Left kidney (tissue), 1 donor: ENCODE measurements at regions not wholly inside any gene's neighbourhood (a gene's known extent, or its start where the extent isn't known, plus 50 kb on each side); places are given as distances from the start of the nearest gene placed in this dataset.

ENCODE experiments used
- DNase-seq: peaks from one replicate; pipeline ENCODE4 v3.0.0-alpha.2; 2013

DNA sequence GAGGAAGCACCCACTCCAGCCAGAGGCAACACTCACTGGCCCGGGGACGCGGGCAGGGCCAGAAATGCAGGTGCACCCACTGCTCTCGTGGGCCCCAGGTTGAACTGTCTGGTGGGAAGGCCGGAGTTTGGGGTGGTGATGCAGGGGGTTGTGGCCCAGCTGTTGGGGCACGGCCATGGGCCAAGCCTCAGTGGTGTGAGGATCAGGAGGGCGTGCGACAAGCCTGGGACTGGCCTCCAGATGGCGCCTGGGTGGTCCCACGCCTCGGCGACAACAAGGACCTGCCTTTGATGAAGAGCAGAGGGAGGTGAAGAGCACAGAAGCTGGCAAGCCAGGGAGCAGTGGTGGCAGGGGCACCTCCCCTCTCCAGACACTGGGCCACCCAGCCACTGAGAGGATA is 240.8 kb downstream of the BRD1 start:
- no peak for DNase-seq

DNA sequence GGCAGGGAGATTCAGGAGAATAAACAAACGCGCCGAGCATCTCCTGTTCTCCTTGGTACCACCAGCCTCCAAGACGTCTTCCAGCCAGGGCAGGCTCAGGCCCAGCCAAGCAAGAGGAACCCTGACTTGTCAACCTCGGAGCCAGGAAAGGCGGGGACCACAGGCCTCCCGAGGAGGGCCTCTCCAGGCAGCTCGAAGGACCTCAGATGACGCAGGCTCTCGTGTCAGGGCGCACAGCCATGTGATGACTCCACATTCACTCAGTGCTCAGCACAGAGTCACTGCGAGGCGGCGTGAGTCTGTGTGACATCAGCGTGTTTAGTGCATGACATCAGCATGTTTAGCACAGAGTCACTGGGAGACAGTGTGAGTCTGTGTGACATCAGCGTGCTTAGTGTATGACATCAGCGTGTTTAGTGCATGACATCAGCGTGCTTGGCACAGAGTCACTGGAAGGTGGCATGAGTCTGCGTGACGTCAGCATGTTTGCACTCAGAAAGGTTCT is 241.4 kb downstream of the BRD1 start:
- DNase-seq, result no peak

DNA sequence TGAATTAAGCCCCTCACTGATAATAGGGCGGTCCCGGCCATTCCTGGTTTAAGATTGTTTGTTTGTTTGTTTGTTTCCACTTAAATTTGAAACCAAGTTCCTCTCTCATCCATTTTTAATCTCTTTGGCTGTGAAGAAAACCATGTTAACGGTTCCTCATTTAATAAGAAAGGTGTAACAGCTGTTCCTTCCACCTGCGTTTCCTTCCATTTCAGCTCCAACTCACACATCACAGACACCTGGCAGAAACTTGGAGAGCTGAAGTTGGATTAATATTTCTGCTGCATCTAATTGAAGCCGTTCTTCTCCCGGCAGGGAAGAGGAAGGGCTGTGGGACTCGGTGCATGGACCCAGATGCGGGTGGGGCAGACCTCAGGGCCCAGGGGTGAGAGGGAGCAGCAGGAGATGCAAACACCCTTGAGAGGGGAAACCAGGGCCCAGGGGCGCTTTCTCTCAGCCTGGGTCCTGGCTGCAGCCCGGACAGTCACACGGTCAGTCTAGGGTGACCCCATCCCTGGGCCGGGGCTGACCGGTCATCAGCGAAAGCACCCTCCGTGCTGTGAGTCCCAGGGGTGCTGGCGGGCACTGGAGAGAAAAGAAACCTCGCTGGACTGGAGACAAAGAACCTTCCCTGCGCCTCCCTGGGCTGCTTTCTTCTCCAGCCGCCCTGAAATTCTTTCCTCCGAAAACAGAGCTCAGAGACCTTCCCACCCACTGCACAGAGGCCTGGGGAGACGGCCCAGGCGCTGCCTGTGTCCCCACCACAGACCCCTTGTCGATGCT is 242.0 kb downstream of the BRD1 start:
- no peak for DNase-seq

- no peak for DNase-seq
Measured at GRCh38 chr22:49583886-49584505, 243.7 kb downstream of the BRD1 start.

- DNase-seq, result no peak
Measured at GRCh38 chr22:49583341-49583740, 244.3 kb downstream of the BRD1 start.

GRCh38 chr22:49582678-49583077 is 245.0 kb downstream of the BRD1 start:
- no peak for DNase-seq

GRCh38 chr22:49582181-49582580 is 245.5 kb downstream of the BRD1 start:
- no peak for DNase-seq

- no peak for DNase-seq
Measured at GRCh38 chr22:49580024-49580423, 247.6 kb downstream of the BRD1 start.

DNA sequence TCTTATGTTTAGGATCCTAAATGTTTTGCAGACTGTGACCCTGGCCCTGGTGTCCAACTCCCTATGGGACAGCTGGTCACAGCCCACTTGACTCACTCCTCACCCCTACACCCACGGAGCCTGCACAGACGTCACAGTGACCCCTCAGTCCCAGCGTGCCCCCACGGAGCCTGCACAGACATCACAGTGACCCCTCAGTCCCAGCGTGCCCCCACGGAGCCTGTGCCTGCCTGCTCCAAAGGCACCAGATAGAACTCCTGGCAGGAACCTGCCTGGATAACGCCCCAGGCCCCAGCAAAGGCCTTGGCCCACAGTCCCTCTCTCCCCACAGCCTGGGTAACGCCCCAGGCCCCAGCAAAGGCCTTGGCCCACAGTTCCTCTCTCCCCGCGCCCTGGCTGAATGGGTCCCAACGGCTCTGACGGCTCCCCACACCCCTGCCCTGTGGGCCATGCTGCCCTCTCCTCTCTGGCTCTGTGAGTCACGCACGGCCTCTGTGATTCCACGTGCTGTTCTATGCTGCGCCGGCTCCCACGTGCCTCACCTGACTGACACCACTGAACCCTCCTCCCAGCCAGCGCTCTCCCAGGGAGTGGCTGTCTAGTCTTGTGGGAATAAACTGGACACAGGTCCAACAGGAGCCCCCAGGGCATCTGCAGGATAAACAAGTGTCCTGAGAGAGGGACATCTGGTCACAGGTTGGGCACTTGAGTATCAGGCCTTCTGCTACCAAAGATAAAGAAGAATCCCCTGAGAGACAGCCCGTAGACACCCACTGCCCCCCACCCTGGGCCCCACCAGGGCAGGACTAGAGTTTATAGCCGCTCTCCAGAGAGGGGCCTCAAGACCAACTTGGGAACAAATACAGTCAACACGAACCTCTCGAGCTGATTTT is 250.3 kb downstream of the BRD1 start:
- no peak for DNase-seq

DNA sequence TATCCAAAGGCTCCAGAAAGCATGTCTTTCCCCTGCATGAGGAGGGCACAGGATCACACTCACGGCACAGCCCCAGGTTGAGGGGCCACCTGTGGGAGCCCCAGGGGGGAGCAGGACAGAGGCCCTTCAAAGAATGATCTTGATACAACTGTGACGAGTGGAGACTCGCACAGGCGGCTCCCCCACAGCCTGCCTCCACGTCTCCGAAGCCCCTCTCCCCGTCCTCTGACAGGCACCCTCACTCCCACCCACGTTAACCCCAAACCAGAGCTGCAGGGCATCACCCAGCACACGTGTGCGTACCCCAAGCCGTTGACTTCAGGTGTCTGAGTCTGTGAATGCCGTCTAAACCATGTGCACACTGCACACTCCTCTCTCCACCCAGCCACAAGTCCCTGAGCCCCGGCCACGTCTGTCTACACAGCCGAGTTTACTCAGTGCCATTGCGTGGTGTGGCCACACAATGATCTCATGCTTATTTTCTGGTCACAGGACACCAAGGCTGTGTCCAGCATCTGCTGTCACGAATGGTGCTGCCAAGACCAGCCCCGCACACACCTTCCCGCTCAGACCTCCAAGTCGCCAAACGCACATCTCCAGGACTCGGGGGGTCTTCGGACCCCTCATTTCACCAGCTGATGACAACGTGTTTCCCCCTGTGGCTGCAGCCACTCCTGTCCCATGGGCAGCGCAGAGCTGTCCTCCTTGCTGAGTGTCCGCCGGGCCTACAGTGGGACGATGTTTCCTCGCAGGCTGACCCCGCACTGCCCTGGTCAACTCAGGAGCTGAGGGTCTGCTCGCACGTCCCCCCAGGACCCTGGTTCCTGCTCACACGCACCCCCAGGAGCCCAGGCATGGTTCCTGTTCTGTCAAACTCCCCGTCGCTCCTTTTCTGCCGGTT is 251.2 kb downstream of the BRD1 start:
- no peak for DNase-seq

DNA sequence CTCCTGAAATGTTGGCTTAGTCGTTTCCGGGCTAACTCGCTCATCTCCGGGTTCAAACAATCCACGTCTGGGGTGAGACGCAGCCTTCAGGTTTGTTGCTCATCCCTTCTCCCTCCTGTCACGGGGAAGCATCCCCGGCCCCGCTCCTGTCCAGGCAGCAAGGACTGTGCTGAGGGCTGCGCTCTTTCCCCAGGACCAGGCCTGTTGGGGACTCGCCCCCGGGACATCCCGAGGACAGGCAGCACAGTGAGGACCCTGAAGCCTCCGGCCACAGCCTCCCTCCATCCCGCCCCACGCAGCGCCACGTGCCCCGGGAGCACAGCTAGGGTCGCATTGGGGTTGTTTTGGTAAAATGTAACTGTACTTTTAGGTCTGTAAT is 252.0 kb downstream of the BRD1 start:
- no peak for DNase-seq

DNA sequence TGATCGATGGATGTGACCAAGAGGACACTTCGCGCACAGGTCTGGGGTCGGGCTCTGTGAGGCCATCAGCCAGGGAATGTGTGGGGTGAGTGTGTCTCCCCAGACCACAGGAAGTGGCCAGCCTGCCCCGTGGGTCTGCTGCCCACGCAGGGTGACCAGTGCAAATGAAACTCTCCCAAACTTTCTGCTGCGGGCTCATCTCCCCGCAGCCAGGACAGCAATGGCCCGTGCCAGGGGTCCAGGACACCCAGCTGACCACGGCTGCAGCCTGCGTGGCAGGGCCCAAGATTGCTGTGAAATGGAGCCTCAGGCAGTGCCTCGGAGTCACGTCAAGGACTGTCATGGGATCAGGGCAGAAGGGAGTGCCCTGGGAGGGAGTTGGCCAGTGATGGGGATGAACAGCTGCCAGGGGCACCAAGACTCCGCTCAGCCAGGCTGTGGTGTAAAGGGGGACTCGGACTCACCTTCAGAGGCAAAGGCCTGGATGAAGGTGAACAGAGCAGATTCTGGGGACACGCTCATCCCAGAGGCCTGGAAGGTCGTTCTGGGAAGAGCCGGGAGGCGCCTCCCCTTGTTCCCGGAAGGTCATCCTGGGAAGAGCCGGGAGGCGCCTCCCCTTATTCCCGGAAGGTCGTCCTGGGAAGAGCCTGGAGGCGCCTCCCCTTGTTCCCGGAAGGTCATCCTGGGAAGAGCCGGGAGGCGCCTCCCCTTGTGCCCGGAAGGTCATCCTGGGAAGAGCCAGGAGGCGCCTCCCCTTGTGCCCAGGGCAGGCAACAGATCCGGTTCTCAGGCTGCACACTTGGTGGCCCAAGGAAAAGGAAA is 252.6 kb downstream of the BRD1 start:
- DNase-seq, result no peak

DNA sequence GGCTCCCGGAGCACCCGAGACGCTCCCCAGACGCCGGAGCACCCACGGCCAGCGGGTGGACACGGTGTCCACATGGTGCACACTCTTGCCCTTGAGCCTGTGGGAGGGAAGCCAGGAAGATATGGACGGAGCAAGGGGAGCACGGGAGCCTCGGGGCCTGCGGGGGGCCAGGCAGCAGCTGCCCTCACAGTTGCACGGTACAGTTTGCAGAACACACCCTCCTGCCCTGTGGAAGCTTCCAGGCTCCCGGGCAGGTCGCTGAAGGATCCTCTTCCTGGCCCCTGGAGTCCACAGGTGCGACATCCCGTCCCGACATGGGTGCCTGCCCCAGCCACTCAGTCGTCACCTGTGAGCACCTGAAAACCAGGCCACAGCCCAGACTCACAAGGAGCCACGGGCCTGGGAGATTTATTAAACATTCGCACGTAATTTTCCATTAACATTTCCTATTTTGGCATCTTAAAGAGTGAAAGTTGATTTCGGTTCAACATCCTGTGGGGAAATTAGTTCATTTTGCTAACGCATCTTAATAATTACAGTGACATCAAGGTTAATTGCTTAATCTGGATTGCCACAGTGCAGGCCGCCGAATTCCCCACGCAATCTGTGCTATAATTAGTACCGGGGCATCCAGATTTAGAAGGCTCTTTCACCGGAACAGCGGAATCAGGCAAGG is 253.3 kb downstream of the BRD1 start:
- DNase-seq, result no peak

DNA sequence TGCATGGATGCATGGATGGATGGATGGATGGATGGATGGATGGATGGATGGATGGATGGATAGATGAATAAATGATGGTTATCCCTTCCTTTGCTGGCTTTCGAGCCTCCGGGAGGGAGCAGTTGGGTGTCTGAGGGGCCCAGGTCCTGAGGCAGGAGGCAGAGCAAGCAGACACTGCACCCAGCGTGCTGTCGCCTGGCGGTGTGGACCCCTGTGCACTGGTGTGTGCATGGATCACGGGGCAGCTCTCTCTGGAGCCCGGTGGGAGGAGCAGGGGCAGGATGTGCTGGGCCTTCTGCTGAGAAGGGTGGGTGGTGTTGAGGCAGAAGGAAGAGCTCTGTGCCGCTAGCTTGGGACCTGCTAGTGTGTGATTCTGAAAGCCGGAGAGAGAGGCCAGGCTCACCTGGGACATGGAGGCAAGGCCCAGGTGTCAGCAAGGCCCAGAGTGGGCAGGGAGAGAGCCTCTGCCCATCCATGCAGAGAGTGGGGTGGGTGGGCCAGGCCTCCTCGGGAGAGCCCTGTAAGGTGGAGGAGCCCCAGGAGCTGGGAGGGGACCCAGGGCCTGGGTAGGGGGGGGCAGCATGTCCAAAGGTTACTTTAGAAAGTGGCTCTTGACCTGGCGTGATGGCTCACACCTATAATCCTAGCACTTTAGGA is 254.4 kb downstream of the BRD1 start:
- no peak for DNase-seq

DNA sequence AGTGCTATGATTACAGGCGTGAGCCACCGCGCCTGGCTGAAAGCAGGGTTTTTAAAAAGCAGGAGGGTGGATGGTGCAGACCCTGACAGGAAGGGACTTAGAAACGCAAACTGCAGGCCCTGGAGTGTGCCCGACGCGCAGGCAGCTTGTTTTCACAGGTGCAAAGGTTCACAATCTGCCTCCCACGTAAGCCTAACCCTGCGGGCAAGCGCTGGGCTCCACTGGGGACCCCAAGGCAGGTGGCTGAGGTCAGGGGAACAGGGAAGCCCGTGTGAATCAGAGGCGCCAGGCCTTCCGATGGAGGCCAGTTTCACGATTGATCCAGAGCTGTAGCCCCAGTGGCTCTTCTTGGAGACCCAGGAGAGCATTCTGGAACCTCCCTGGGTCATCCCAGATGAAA is 256.3 kb downstream of the BRD1 start:
- no peak for DNase-seq

DNA sequence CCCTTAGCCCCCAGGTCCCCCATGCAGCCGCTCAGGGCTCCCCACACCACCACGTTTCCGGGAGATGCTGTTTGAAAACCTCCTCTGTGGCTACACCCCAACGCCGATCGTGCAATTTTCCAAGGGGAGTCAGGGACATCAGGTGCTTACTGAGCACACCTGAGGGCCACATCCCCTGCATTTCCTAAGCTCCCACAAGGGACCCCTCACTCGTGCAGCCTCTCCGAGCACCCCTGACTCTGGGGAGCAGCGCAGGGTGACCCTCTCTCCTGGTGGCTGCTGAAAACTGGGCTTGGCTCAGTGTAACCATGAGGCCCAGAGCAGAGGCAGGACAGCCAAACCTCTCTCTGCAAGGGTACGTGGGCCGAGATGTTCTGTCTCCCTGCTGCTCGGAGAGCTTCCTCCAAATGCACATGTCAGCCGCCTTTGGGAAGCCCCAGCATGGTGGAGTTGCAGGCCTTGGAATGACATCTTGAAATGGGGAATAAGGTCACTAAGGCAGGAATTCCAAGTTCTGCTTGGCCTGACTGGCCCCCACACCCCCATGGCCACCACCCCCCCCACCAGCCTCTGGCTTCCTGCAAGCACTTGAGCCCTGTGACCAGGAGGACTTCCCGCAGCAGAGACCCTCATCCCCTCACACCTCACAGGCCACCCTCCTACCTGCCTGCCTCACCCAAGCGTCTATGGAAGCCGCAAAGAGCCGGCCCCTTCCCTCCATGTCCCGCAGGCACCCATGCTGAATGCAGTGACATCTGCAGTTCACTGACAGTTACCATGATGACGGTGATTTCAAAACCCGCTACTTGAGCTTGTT is 257.4 kb downstream of the BRD1 start:
- DNase-seq, result no peak

DNA sequence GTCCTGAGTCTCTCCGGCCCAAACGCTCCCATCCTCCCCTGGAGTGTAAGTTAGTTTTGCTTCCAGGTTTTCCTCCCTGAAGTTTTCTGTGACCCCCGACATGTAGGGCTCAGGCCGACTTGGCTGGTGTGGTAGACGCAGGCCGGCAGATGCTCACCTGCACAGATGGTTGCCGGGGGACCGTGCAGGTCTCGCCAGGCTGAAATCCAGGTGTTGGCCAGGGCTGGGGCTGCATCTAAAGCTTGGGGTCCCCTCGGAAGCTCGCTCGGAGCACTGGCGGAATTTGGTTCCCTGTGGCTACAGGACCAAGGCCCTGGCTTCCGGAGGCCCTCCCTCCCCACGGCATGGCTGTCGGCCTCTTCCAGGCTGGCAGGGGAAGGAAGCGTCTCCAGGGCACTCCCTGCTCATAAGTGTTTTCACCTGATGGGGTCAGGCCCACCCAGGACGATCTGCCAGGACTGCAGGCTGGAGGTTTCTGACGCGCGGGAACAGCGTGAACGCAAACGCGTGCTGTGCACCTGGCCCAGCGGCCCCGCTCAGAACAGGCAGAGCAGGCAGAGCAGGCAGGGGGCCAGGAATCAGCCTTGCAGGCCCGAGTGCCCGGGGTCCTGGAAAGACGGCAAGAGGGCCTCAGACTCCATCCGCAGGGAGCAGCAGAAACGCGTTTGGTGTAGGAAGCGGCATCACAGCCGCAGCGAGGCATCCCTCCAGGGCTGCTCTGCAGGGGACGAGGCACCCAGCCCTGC is 258.2 kb downstream of the BRD1 start:
- no peak for DNase-seq

DNA sequence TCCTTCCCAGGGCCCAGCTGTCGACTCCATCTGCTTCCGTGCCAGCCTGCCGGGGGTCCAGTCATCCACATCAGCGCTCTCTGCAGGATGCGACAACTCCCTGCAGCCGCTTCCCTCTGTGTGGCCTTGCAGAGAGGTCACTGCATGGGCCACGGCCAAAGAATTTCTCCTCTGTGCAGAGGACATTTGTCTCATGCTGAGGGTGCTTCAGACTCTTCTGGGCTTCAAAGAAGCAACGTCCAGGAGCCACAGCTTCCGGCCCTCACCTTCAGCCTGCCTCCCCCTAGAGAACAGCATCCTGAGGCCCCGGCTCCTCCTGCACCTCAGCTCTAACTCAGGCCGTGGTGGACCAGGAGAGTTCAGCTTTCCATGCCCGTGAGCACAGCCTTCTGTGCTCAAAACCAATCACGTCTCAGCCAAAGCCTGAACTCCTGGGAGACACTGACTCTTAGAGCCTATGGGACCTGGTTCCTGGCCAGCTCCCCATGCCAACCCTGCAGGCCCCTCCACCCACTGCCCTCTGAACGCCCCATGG is 258.9 kb downstream of the BRD1 start:
- no peak for DNase-seq
